T-helper 22 cell (primary cell): ENCODE measurements at regions not wholly inside any gene's neighbourhood (a gene's known extent, or its start where the extent isn't known, plus 50 kb on each side); places are given as distances from the start of the nearest gene placed in this dataset.
"Not testable (repeated sequence)": the region's sequence is repeated elsewhere in the genome, so short reads cannot be mapped to it uniquely, and the experiment has no call there.

Source experiments
- DNase-seq: peaks from one replicate; pipeline ENCODE4 v3.0.0-alpha.2; 2020; ENCODE audit warnings: low read depth

GRCh38 chr14:101247842-101248725 is 313.2 kb upstream of the DIO3 start:
- no peak for DNase-seq

GRCh38 chr14:101248840-101249675 is 312.2 kb upstream of the DIO3 start:
- no peak for DNase-seq

- no peak for DNase-seq
These were observed 311.6 kb upstream of the DIO3 start for GRCh38 chr14:101249676-101250036.

- DNase-seq = no peak
These were observed 310.9 kb upstream of the DIO3 start for GRCh38 chr14:101250336-101250947.

GRCh38 chr14:101250948-101251811 is 310.1 kb upstream of the DIO3 start:
- DNase-seq = no peak

GRCh38 chr14:101251812-101252442 is 309.4 kb upstream of the DIO3 start:
- no peak for DNase-seq

- DNase-seq = no peak
These were observed 308.7 kb upstream of the DIO3 start for GRCh38 chr14:101252443-101253214.

GRCh38 chr14:101253948-101254347 is 307.3 kb upstream of the DIO3 start:
- no peak for DNase-seq

GRCh38 chr14:101254805-101255764 is 306.2 kb upstream of the DIO3 start:
- no peak for DNase-seq

GRCh38 chr14:101255765-101256125 is 305.6 kb upstream of the DIO3 start:
- no peak for DNase-seq

- DNase-seq = no peak
These were observed 305.0 kb upstream of the DIO3 start for GRCh38 chr14:101256266-101256665.

GRCh38 chr14:101257551-101257950 is 303.7 kb upstream of the DIO3 start:
- no peak for DNase-seq

GRCh38 chr14:101259748-101260147 is 301.5 kb upstream of the DIO3 start:
- no peak for DNase-seq

- not testable (repeated sequence) for DNase-seq
These were observed 294.9 kb upstream of the DIO3 start for GRCh38 chr14:101266441-101266840.

- no peak for DNase-seq
These were observed 288.2 kb upstream of the DIO3 start for GRCh38 chr14:101273091-101273490.

GRCh38 chr14:101276309-101277091 is 284.8 kb upstream of the DIO3 start:
- no peak for DNase-seq

GRCh38 chr14:101282418-101282817 is 278.9 kb upstream of the DIO3 start:
- DNase-seq = no peak

- DNase-seq = no peak
These were observed 276.6 kb upstream of the DIO3 start for GRCh38 chr14:101284711-101285110.
